Lower lobe of right lung (tissue), 2 donors: ENCODE measurements at regions not wholly inside any gene's neighbourhood (a gene's known extent, or its start where the extent isn't known, plus 50 kb on each side); places are given as distances from the start of the nearest gene placed in this dataset.

Experiments used
- ATAC-seq, 2 donors: fragments of 200-7000 bp; cut with Tn5 transposase; one replicate each; pipeline ENCODE4 v1.9.1; 2020 to 2022; ENCODE audit warnings: mild to moderate bottlenecking in 2 of 2, moderate library complexity in 2 of 2
- DNase-seq: peaks from one replicate; pipeline ENCODE4 v3.0.0-alpha.2; 2020
- H3K27ac ChIP-seq: fragments of 200-600 bp; one replicate; pipeline ENCODE4 v1.8.0; 2022
- H3K27me3 ChIP-seq: fragments of 200-600 bp; one replicate; pipeline ENCODE4 v1.8.0; 2022; ENCODE audit warnings: low read depth
- H3K36me3 ChIP-seq: fragments of 200-600 bp; one replicate; pipeline ENCODE4 v1.8.0; 2022; ENCODE audit warnings: mild to moderate bottlenecking
- H3K4me1 ChIP-seq: fragments of 200-600 bp; one replicate; pipeline ENCODE4 v1.8.0; 2022
- H3K4me3 ChIP-seq: fragments of 200-600 bp; one replicate; pipeline ENCODE4 v1.8.0; 2022; ENCODE audit warnings: mild to moderate bottlenecking
- H3K9me3 ChIP-seq: fragments of 200-600 bp; one replicate; pipeline ENCODE4 v1.8.0; 2022
- CTCF ChIP-seq: fragments of 200-600 bp; IDR thresholded peaks from one replicate; pipeline ENCODE4 v1.8.0; 2022; ENCODE audit warnings: antibody characterized with exemption, mild to moderate bottlenecking
- intact Hi-C: fragments of 100-400 bp; cut with DNase I; formaldehyde crosslinking; loops from one replicate; pipeline ENCODE4 v1.11.0; 2022
- donor health status: DM: no; HTN: yes; CAD: no; lungs with severe emphysema.

- Histone ChIP-seq H3K9me3 (no peaks in the 10 kb centered on the region), H3K27me3 (no peaks in the 10 kb centered on the region), H3K27ac (no peak overlapping the region), H3K36me3 (no peaks in the 10 kb centered on the region), H3K4me1 (no peaks in the 10 kb centered on the region), H3K4me3 (no peak overlapping the region)
- intact Hi-C loops = no loop called here
- ATAC-seq (no peak), DNase-seq (no peak)
- TF ChIP-seq CTCF = no peak
Measured at GRCh38 chrX:46044486-46044885, 500.7 kb downstream of the ZNF674 start.

- ATAC-seq = no peak
- TF ChIP-seq CTCF = no peak
- intact Hi-C loops = no loop called here
- Histone ChIP-seq H3K9me3 (no peaks in the 10 kb centered on the region), H3K36me3 (no peaks in the 10 kb centered on the region), H3K4me3 (no peak overlapping the region), H3K4me1 (no peaks in the 10 kb centered on the region), H3K27ac (no peak overlapping the region), H3K27me3 (no peaks in the 10 kb centered on the region)
- DNase-seq = no peak
Measured at GRCh38 chrX:46040001-46040400, 505.2 kb downstream of the ZNF674 start.

DNA sequence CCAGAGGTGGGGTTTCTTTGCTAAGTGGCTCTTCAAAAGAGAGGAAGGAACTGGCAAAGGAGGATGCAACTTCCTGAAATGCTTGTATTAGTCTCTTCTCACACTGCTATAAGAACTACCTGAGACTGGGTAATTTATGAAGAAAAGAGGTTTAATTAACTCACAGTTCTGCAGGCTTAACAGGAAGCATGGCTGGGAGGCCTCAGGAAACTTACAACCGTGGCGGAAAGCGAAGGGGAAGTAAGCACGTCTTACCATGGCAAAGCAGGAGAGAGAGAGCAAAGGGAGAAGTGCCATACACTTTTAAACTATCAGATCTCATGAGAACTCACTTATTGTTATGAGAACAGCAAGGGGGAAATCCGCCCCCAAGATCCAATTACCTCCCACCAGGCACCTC lies 505.7 kb downstream of the ZNF674 start:
- intact Hi-C loops = no loop called here
- no peak for ATAC-seq
- no peaks in the 10 kb centered on the region for H3K4me1 ChIP-seq
- no peak for TF ChIP-seq CTCF
- H3K9me3 ChIP-seq = no peaks in the 10 kb centered on the region
- H3K36me3 ChIP-seq = no peaks in the 10 kb centered on the region
- H3K27me3 ChIP-seq = no peaks in the 10 kb centered on the region
- no peak overlapping the region for H3K27ac ChIP-seq
- no peak for DNase-seq
- no peak overlapping the region for H3K4me3 ChIP-seq

DNA sequence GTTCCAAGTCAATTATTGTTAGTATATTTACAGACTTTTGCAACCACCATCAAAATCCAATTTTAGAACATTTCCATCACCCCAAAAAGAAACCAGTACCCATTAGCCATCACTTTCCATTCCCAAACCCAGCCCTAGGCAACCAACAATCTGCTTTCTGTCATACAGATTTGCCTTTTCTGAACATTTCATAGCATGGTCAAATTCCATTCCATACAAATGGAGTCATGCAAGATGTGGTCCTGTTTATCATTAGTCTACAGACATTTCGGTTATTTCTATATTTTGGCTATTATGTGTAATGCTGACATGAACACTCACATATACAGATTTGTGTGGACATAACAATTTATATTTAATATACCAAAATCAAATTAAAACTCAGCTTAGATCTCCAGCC lies 508.7 kb downstream of the ZNF674 start:
- Histone ChIP-seq H3K4me3 (no peak overlapping the region), H3K27me3 (no peaks in the 10 kb centered on the region), H3K4me1 (no peaks in the 10 kb centered on the region), H3K9me3 (no peaks in the 10 kb centered on the region), H3K27ac (no peak overlapping the region), H3K36me3 (no peaks in the 10 kb centered on the region)
- ATAC-seq (no peak), DNase-seq (no peak)
- intact Hi-C loops = no loop called here
- TF ChIP-seq CTCF = no peak

- intact Hi-C loops = no loop called here
- H3K9me3 ChIP-seq = no peaks in the 10 kb centered on the region
- H3K27me3 ChIP-seq = no peaks in the 10 kb centered on the region
- H3K36me3 ChIP-seq = no peaks in the 10 kb centered on the region
- H3K4me3 ChIP-seq = no peak overlapping the region
- H3K4me1 ChIP-seq = no peaks in the 10 kb centered on the region
- no peak for TF ChIP-seq CTCF
- H3K27ac ChIP-seq = no peak overlapping the region
- DNase-seq (no peak), ATAC-seq (no peak)
Measured at GRCh38 chrX:46034868-46035267, 510.4 kb downstream of the ZNF674 start.

DNA sequence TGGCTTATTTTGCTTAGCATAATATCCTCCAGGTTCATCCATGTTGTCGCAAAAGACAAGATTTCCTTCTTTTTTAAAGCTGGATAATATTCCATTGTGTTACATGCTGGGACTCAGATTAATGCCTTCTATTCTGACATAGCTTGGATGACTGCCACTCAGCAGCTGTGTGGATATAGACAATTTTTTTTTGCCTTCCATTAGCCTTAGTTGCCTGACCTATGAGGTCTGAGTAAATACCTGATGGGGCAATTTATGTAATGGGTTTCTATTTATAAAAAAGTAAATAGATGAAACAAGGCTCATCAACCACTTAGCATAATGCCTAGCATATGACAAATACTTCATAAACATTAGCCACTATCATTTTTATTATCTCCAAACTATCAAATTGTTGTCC lies 515.4 kb downstream of the ZNF674 start:
- Histone ChIP-seq H3K27ac (no peak overlapping the region), H3K4me3 (no peak overlapping the region), H3K36me3 (no peaks in the 10 kb centered on the region), H3K4me1 (no peaks in the 10 kb centered on the region), H3K27me3 (no peaks in the 10 kb centered on the region), H3K9me3 (no peaks in the 10 kb centered on the region)
- intact Hi-C loops = no loop called here
- TF ChIP-seq CTCF = no peak
- DNase-seq (no peak), ATAC-seq (no peak)
